OCI-LY1 (cell line): ENCODE measurements at regions not wholly inside any gene's neighbourhood (a gene's known extent, or its start where the extent isn't known, plus 50 kb on each side); places are given as distances from the start of the nearest gene placed in this dataset.

Source experiments
- H2AFZ ChIP-seq: fragments of 200-600 bp; sonication (generic), shearing (Covaris generic); 2 replicates; pipeline ENCODE4 v1.6.0; 2014; ENCODE audit warnings: antibody characterized with exemption, mild to moderate bottlenecking, low read length
- H3F3A ChIP-seq: fragments of 200-600 bp; sonication (generic), shearing (Covaris generic); 2 replicates; pipeline ENCODE4 v1.6.0; 2014; ENCODE audit warnings: mild to moderate bottlenecking, antibody characterized with exemption, low read length, moderate library complexity; ENCODE audit not compliant: insufficient read depth
- H3K27ac ChIP-seq: fragments of 200-600 bp; sonication (generic); 2 replicates; pipeline ENCODE4 v1.5.1; 2014; ENCODE audit warnings: low read length, mixed run types, mild to moderate bottlenecking, low read depth; ENCODE audit not compliant: poor library complexity, severe bottlenecking
- H3K27me3 ChIP-seq: fragments of 200-600 bp; sonication (generic); 2 replicates; pipeline ENCODE4 v1.6.0; 2014; ENCODE audit warnings: antibody characterized with exemption, mild to moderate bottlenecking, low read length, moderate library complexity; ENCODE audit not compliant: insufficient read depth
- H3K36me3 ChIP-seq: fragments of 200-600 bp; sonication (generic); 2 replicates; pipeline ENCODE4 v1.6.1; 2014; ENCODE audit warnings: mild to moderate bottlenecking, antibody characterized with exemption, low read length, moderate library complexity, mixed read lengths; ENCODE audit not compliant: insufficient read depth
- H3K4me1 ChIP-seq: fragments of 200-600 bp; sonication (generic); 2 replicates; pipeline ENCODE4 v1.5.1; 2014; ENCODE audit warnings: mild to moderate bottlenecking, low read length, moderate library complexity; ENCODE audit not compliant: insufficient read depth, severe bottlenecking
- H3K4me2 ChIP-seq: fragments of 200-600 bp; sonication (generic), shearing (Covaris generic); 2 replicates; pipeline ENCODE4 v1.6.1; 2014; ENCODE audit warnings: low read length
- H3K4me3 ChIP-seq: fragments of 200-600 bp; sonication (generic); 2 replicates; pipeline ENCODE4 v1.5.1; 2014; ENCODE audit warnings: low read length, low read depth, mild to moderate bottlenecking, mixed read lengths; ENCODE audit not compliant: poor library complexity, severe bottlenecking
- H3K79me2 ChIP-seq: fragments of 200-600 bp; shearing (Covaris generic); 2 replicates; pipeline ENCODE4 v1.6.1; 2016; ENCODE audit warnings: mixed run types, low read length, mixed read lengths; ENCODE audit not compliant: insufficient read depth
- H3K9ac ChIP-seq: fragments of 200-600 bp; sonication (generic), shearing (Covaris generic); 2 replicates; pipeline ENCODE4 v1.6.1; 2014; ENCODE audit warnings: mild to moderate bottlenecking, low read length, mixed read lengths
- H3K9me2 ChIP-seq: fragments of 200-600 bp; sonication (generic), shearing (Covaris generic); 2 replicates; pipeline ENCODE4 v1.6.1; 2014; ENCODE audit warnings: low read depth, mild to moderate bottlenecking, low read length, mixed read lengths
- H3K9me3 ChIP-seq: fragments of 200-600 bp; shearing (Covaris generic); 2 replicates; pipeline ENCODE4 v1.6.1; 2014; ENCODE audit warnings: low read length, mixed read lengths
- H4K20me1 ChIP-seq: fragments of 200-600 bp; sonication (generic), shearing (Covaris generic); 2 replicates; pipeline ENCODE4 v1.6.0; 2016; ENCODE audit warnings: mild to moderate bottlenecking, low read length; ENCODE audit not compliant: insufficient read depth
- EZH2 ChIP-seq: fragments of 200-600 bp; sonication (generic), shearing (Covaris generic); IDR thresholded peaks from 2 replicates; pipeline ENCODE4 v1.8.0; 2017; ENCODE audit warnings: borderline replicate concordance, mixed run types, mild to moderate bottlenecking, antibody characterized with exemption, low read length, moderate library complexity, mixed read lengths
- TF ChIP-seq, protein P1 (sequence below): fragments of 200-600 bp; sonication (generic), shearing (Covaris generic); IDR thresholded peaks from 2 replicates; pipeline ENCODE4 v1.5.1; 2017; ENCODE audit warnings: mild to moderate bottlenecking, antibody characterized with exemption, low read length, moderate library complexity, mixed read lengths

- H3K4me3 ChIP-seq, result no peak overlapping the region
- TF ChIP-seq, protein P1, sequence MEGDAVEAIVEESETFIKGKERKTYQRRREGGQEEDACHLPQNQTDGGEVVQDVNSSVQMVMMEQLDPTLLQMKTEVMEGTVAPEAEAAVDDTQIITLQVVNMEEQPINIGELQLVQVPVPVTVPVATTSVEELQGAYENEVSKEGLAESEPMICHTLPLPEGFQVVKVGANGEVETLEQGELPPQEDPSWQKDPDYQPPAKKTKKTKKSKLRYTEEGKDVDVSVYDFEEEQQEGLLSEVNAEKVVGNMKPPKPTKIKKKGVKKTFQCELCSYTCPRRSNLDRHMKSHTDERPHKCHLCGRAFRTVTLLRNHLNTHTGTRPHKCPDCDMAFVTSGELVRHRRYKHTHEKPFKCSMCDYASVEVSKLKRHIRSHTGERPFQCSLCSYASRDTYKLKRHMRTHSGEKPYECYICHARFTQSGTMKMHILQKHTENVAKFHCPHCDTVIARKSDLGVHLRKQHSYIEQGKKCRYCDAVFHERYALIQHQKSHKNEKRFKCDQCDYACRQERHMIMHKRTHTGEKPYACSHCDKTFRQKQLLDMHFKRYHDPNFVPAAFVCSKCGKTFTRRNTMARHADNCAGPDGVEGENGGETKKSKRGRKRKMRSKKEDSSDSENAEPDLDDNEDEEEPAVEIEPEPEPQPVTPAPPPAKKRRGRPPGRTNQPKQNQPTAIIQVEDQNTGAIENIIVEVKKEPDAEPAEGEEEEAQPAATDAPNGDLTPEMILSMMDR, result no peak
- TF ChIP-seq EZH2, result no peak
- H3K9ac ChIP-seq, result no peak overlapping the region
- no peaks in the 10 kb centered on the region for H3F3A ChIP-seq
- H3K4me2 ChIP-seq, result no peak overlapping the region
- no peaks in the 10 kb centered on the region for H3K27me3 ChIP-seq
- H4K20me1 ChIP-seq, result no peaks in the 10 kb centered on the region
- H3K9me2 ChIP-seq, result no peaks in the 10 kb centered on the region
- no peaks in the 10 kb centered on the region for H3K79me2 ChIP-seq
- no peak overlapping the region for H2AFZ ChIP-seq
- no peaks in the 10 kb centered on the region for H3K36me3 ChIP-seq
- H3K4me1 ChIP-seq, result no peaks in the 10 kb centered on the region
- no peak overlapping the region for H3K27ac ChIP-seq
- H3K9me3 ChIP-seq, result no peaks in the 10 kb centered on the region
These were observed 140.4 kb upstream of the TENT5A start for GRCh38 chr6:81892891-81893290.

DNA sequence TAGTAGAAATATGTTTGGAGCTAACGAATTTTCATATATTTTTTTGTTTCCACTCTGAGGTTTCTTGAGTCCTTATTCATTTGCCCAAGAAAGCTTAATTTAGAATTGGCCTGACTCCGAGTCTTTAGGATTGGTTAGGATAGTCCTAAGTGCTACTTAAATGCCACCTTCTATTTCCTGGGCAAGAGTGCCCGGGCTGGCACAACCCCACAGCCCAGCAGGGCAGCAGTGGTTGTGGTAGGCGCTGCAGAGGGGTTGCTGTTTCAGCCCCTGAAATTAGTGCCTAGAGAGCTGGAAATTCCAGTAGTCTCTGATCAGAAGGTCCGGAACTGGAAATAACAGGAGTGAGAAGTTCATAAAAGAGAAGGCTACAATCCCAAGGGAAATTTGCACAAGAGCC lies 139.4 kb upstream of the TENT5A start:
- Histone ChIP-seq H3K9ac (no peak overlapping the region), H2AFZ (no peak overlapping the region), H3K36me3 (no peaks in the 10 kb centered on the region), H3K4me2 (no peak overlapping the region), H3K9me2 (no peaks in the 10 kb centered on the region), H4K20me1 (no peaks in the 10 kb centered on the region), H3F3A (no peaks in the 10 kb centered on the region), H3K4me1 (no peaks in the 10 kb centered on the region), H3K27me3 (no peaks in the 10 kb centered on the region), H3K79me2 (no peaks in the 10 kb centered on the region), H3K9me3 (no peaks in the 10 kb centered on the region), H3K4me3 (no peak overlapping the region), H3K27ac (no peak overlapping the region)
- no peak for TF ChIP-seq EZH2
- TF ChIP-seq, protein P1, result no peak

GRCh38 chr6:81890846-81891245 lies 138.4 kb upstream of the TENT5A start:
- Histone ChIP-seq H3K4me3 (no peak overlapping the region), H3K27me3 (no peaks in the 10 kb centered on the region), H3F3A (no peaks in the 10 kb centered on the region), H3K9me2 (no peaks in the 10 kb centered on the region), H2AFZ (no peak overlapping the region), H3K9ac (no peak overlapping the region), H3K9me3 (no peaks in the 10 kb centered on the region), H3K36me3 (no peaks in the 10 kb centered on the region), H3K4me2 (no peak overlapping the region), H4K20me1 (no peaks in the 10 kb centered on the region), H3K27ac (no peak overlapping the region), H3K4me1 (no peaks in the 10 kb centered on the region), H3K79me2 (no peaks in the 10 kb centered on the region)
- TF ChIP-seq, protein P1, result no peak
- TF ChIP-seq EZH2, result no peak
